ENCODE measurements at regions not wholly inside any gene's neighbourhood (a gene's known extent, or its start where the extent isn't known, plus 50 kb on each side); places are given as distances from the start of the nearest gene placed in this dataset.

GRCh38 chr11:129292092-129292491 is 83.6 kb upstream of the BARX2 start:
- WGBS, 2 donors (ENCODE audit: extremely low coverage in 2 of 2, insufficient read length in 2 of 2, insufficient replicate concordance in 1 of 2), result no CpG with 5 or more reads among the region's 2 CpGs

GRCh38 chr11:129291546-129291945 is 84.1 kb upstream of the BARX2 start:
- H2BK12ac ChIP-seq (ENCODE audit: low read length), result no peak overlapping the region
- no peak overlapping the region for H2BK15ac ChIP-seq (ENCODE audit: low read length)
- no peak overlapping the region for H2AK5ac ChIP-seq (ENCODE audit: low read depth, low read length)
- no peak overlapping the region for H3K9ac ChIP-seq (ENCODE audit: low read depth, low read length, poor library complexity)
- H3K27ac ChIP-seq (replicated peaks; ENCODE audit: low read length), result no peak overlapping the region
- H4K91ac ChIP-seq (ENCODE audit: low read depth, low read length, poor library complexity), result no peak overlapping the region
- WGBS, 2 donors (ENCODE audit: extremely low coverage in 2 of 2, insufficient read length in 2 of 2, insufficient replicate concordance in 1 of 2), result no CpG with 5 or more reads among the region's 5 CpGs
- H3K4ac ChIP-seq (ENCODE audit: low read length), result no peak overlapping the region
- peak overlapping the region; percentile 76 for H2AFZ ChIP-seq (ENCODE audit: low read length)
- DNase-seq (ENCODE audit: low spot score), result no peak
- H3K23ac ChIP-seq (ENCODE audit: low read depth, low read length, poor library complexity), result no peak overlapping the region
- H3K36me3 ChIP-seq (replicated peaks in 1 of 2; ENCODE audit: control insufficient read depth in 2 of 2, insufficient read depth in 2 of 2, low read length in 2 of 2), result no peaks in the 10 kb centered on the region
- no peak overlapping the region for H3K14ac ChIP-seq (ENCODE audit: low read length)
- no peak overlapping the region for H3K4me3 ChIP-seq (ENCODE audit: low read length in 2 of 2)
- no peaks in the 10 kb centered on the region for H3K9me3 ChIP-seq (replicated peaks in 1 of 2; ENCODE audit: control insufficient read depth in 2 of 2, insufficient read depth in 1 of 2, low read depth in 1 of 2, low read length in 2 of 2)
- peaks cover 2 to 22% of the 10 kb centered on the region in 2 donors for H3K4me1 ChIP-seq (ENCODE audit: control insufficient read depth in 2 of 2, insufficient read depth in 1 of 2, low read depth in 1 of 2, low read length in 2 of 2)
- no peak overlapping the region for H3K18ac ChIP-seq (ENCODE audit: low read length)
- no peak overlapping the region for H3K4me2 ChIP-seq (ENCODE audit: insufficient read depth, low read length, poor library complexity, severe bottlenecking)
- no peak overlapping the region for H2BK5ac ChIP-seq (ENCODE audit: low read length)
- H2BK120ac ChIP-seq (ENCODE audit: low read depth, low read length), result no peak overlapping the region
- H4K8ac ChIP-seq (ENCODE audit: low read depth, low read length), result no peak overlapping the region
- H3K79me1 ChIP-seq (ENCODE audit: low read depth, low read length), result no peaks in the 10 kb centered on the region
- H3K27me3 ChIP-seq (ENCODE audit: control insufficient read depth in 3 of 3, insufficient read depth in 3 of 3, low read depth in 1 of 3, low read length in 3 of 3), result peaks cover 0 to 2% (median 0%) of the 10 kb centered on the region in 3 experiments

More at GRCh38 chr11:129292092-129292491, 83.6 kb upstream of the BARX2 start:
- H4K91ac ChIP-seq (ENCODE audit: low read depth, low read length, poor library complexity), result no peak overlapping the region
- H2BK120ac ChIP-seq (ENCODE audit: low read depth, low read length), result no peak overlapping the region
- peaks cover 4 to 17% of the 10 kb centered on the region in 2 donors for H3K4me1 ChIP-seq (ENCODE audit: control insufficient read depth in 2 of 2, insufficient read depth in 1 of 2, low read depth in 1 of 2, low read length in 2 of 2)
- H2BK15ac ChIP-seq (ENCODE audit: low read length), result no peak overlapping the region
- no peak overlapping the region for H2BK12ac ChIP-seq (ENCODE audit: low read length)
- H3K27ac ChIP-seq (replicated peaks; ENCODE audit: low read length), result no peak overlapping the region
- H3K4me3 ChIP-seq (ENCODE audit: low read length in 2 of 2), result no peak overlapping the region
- H3K18ac ChIP-seq (ENCODE audit: low read length), result no peak overlapping the region
- peak overlapping the region; percentile 76 for H2AFZ ChIP-seq (ENCODE audit: low read length)
- peaks cover 0 to 2% (median 0%) of the 10 kb centered on the region in 3 experiments for H3K27me3 ChIP-seq (ENCODE audit: control insufficient read depth in 3 of 3, insufficient read depth in 3 of 3, low read depth in 1 of 3, low read length in 3 of 3)
- no peaks in the 10 kb centered on the region for H3K79me1 ChIP-seq (ENCODE audit: low read depth, low read length)
- H3K36me3 ChIP-seq (replicated peaks in 1 of 2; ENCODE audit: control insufficient read depth in 2 of 2, insufficient read depth in 2 of 2, low read length in 2 of 2), result no peaks in the 10 kb centered on the region
- no peak overlapping the region for H2BK5ac ChIP-seq (ENCODE audit: low read length)
- H2AK5ac ChIP-seq (ENCODE audit: low read depth, low read length), result no peak overlapping the region
- H4K8ac ChIP-seq (ENCODE audit: low read depth, low read length), result no peak overlapping the region
- no peak overlapping the region for H3K4ac ChIP-seq (ENCODE audit: low read length)
- no peak overlapping the region for H3K4me2 ChIP-seq (ENCODE audit: insufficient read depth, low read length, poor library complexity, severe bottlenecking)
- DNase-seq (ENCODE audit: low spot score), result no peak
- H3K23ac ChIP-seq (ENCODE audit: low read depth, low read length, poor library complexity), result no peak overlapping the region
- no peak overlapping the region for H3K9ac ChIP-seq (ENCODE audit: low read depth, low read length, poor library complexity)
- H3K14ac ChIP-seq (ENCODE audit: low read length), result no peak overlapping the region
- no peaks in the 10 kb centered on the region for H3K9me3 ChIP-seq (replicated peaks in 1 of 2; ENCODE audit: control insufficient read depth in 2 of 2, insufficient read depth in 1 of 2, low read depth in 1 of 2, low read length in 2 of 2)

- no CpG with 5 or more reads among the region's 7 CpGs for WGBS, 2 donors (ENCODE audit: extremely low coverage in 2 of 2, insufficient read length in 2 of 2, insufficient replicate concordance in 1 of 2)
- H2AFZ ChIP-seq (ENCODE audit: low read length), result peak overlapping the region; percentile 76
These were observed 84.7 kb upstream of the BARX2 start for GRCh38 chr11:129290966-129291365.

GRCh38 chr11:129289350-129290040 is 86.2 kb upstream of the BARX2 start:
- Histone ChIP-seq H3K27me3 (ENCODE audit: control insufficient read depth in 3 of 3, insufficient read depth in 3 of 3, low read depth in 1 of 3, low read length in 3 of 3) (peaks cover 0 to 2% (median 0%) of the 10 kb centered on the region in 3 experiments), H3K27ac (replicated peaks; ENCODE audit: low read length) (no peak overlapping the region), H2AFZ (ENCODE audit: low read length) (no peak overlapping the region), H2BK15ac (ENCODE audit: low read length) (no peak overlapping the region), H2AK5ac (ENCODE audit: low read depth, low read length) (no peak overlapping the region), H3K4me2 (ENCODE audit: insufficient read depth, low read length, poor library complexity, severe bottlenecking) (no peak overlapping the region), H3K18ac (ENCODE audit: low read length) (no peak overlapping the region), H3K9me3 (replicated peaks in 1 of 2; ENCODE audit: control insufficient read depth in 2 of 2, insufficient read depth in 1 of 2, low read depth in 1 of 2, low read length in 2 of 2) (no peaks in the 10 kb centered on the region), H2BK12ac (ENCODE audit: low read length) (no peak overlapping the region), H3K4me3 (ENCODE audit: low read length in 2 of 2) (no peak overlapping the region), H2BK5ac (ENCODE audit: low read length) (no peak overlapping the region), H3K36me3 (replicated peaks in 1 of 2; ENCODE audit: control insufficient read depth in 2 of 2, insufficient read depth in 2 of 2, low read length in 2 of 2) (no peaks in the 10 kb centered on the region), H3K4ac (ENCODE audit: low read length) (no peak overlapping the region), H3K9ac (ENCODE audit: low read depth, low read length, poor library complexity) (no peak overlapping the region), H4K8ac (ENCODE audit: low read depth, low read length) (no peak overlapping the region), H4K91ac (ENCODE audit: low read depth, low read length, poor library complexity) (no peak overlapping the region), H2BK120ac (ENCODE audit: low read depth, low read length) (no peak overlapping the region), H3K14ac (ENCODE audit: low read length) (no peak overlapping the region), H3K4me1 (ENCODE audit: control insufficient read depth in 2 of 2, insufficient read depth in 1 of 2, low read depth in 1 of 2, low read length in 2 of 2) (peaks cover 2 to 27% of the 10 kb centered on the region in 2 donors), H3K79me1 (ENCODE audit: low read depth, low read length) (no peaks in the 10 kb centered on the region), H3K23ac (ENCODE audit: low read depth, low read length, poor library complexity) (no peak overlapping the region)
- WGBS, 2 donors (ENCODE audit: extremely low coverage in 2 of 2, insufficient read length in 2 of 2, insufficient replicate concordance in 1 of 2), result no CpG with 5 or more reads among the region's 13 CpGs
- no peak for DNase-seq (ENCODE audit: low spot score)

More at GRCh38 chr11:129290966-129291365, 84.7 kb upstream of the BARX2 start:
- no peaks in the 10 kb centered on the region for H3K9me3 ChIP-seq (replicated peaks in 1 of 2; ENCODE audit: control insufficient read depth in 2 of 2, insufficient read depth in 1 of 2, low read depth in 1 of 2, low read length in 2 of 2)
- no peaks in the 10 kb centered on the region for H3K36me3 ChIP-seq (replicated peaks in 1 of 2; ENCODE audit: control insufficient read depth in 2 of 2, insufficient read depth in 2 of 2, low read length in 2 of 2)
- no peak overlapping the region for H3K14ac ChIP-seq (ENCODE audit: low read length)
- H2BK120ac ChIP-seq (ENCODE audit: low read depth, low read length), result no peak overlapping the region
- no peak overlapping the region for H3K4ac ChIP-seq (ENCODE audit: low read length)
- no peak overlapping the region for H3K9ac ChIP-seq (ENCODE audit: low read depth, low read length, poor library complexity)
- H3K4me2 ChIP-seq (ENCODE audit: insufficient read depth, low read length, poor library complexity, severe bottlenecking), result no peak overlapping the region
- H2BK12ac ChIP-seq (ENCODE audit: low read length), result no peak overlapping the region
- H2AK5ac ChIP-seq (ENCODE audit: low read depth, low read length), result no peak overlapping the region
- no peak overlapping the region for H4K8ac ChIP-seq (ENCODE audit: low read depth, low read length)
- peaks cover 2 to 23% of the 10 kb centered on the region in 2 donors for H3K4me1 ChIP-seq (ENCODE audit: control insufficient read depth in 2 of 2, insufficient read depth in 1 of 2, low read depth in 1 of 2, low read length in 2 of 2)
- H3K79me1 ChIP-seq (ENCODE audit: low read depth, low read length), result no peaks in the 10 kb centered on the region
- H2BK5ac ChIP-seq (ENCODE audit: low read length), result no peak overlapping the region
- H3K27ac ChIP-seq (replicated peaks; ENCODE audit: low read length), result no peak overlapping the region
- no peak overlapping the region for H3K18ac ChIP-seq (ENCODE audit: low read length)
- H3K4me3 ChIP-seq (ENCODE audit: low read length in 2 of 2), result no peak overlapping the region
- no peak overlapping the region for H3K23ac ChIP-seq (ENCODE audit: low read depth, low read length, poor library complexity)
- H4K91ac ChIP-seq (ENCODE audit: low read depth, low read length, poor library complexity), result no peak overlapping the region
- DNase-seq (ENCODE audit: low spot score), result no peak
- peaks cover 0 to 2% (median 0%) of the 10 kb centered on the region in 3 experiments for H3K27me3 ChIP-seq (ENCODE audit: control insufficient read depth in 3 of 3, insufficient read depth in 3 of 3, low read depth in 1 of 3, low read length in 3 of 3)
- H2BK15ac ChIP-seq (ENCODE audit: low read length), result no peak overlapping the region
